GM12874 (cell line): ENCODE measurements at regions not wholly inside any gene's neighbourhood (a gene's known extent, or its start where the extent isn't known, plus 50 kb on each side); places are given as distances from the start of the nearest gene placed in this dataset.

Source experiments
- TF ChIP-seq, protein P1 (sequence below): IDR thresholded peaks from 2 replicates; pipeline ENCODE4 v1.5.1; 2011; ENCODE audit warnings: low read depth, mild to moderate bottlenecking, control low read depth, low read length, moderate library complexity; ENCODE audit not compliant: insufficient read depth

GRCh38 chr18:29821544-29821943 lies 1221.0 kb downstream of the DSC3 start:
- TF ChIP-seq, protein P1, sequence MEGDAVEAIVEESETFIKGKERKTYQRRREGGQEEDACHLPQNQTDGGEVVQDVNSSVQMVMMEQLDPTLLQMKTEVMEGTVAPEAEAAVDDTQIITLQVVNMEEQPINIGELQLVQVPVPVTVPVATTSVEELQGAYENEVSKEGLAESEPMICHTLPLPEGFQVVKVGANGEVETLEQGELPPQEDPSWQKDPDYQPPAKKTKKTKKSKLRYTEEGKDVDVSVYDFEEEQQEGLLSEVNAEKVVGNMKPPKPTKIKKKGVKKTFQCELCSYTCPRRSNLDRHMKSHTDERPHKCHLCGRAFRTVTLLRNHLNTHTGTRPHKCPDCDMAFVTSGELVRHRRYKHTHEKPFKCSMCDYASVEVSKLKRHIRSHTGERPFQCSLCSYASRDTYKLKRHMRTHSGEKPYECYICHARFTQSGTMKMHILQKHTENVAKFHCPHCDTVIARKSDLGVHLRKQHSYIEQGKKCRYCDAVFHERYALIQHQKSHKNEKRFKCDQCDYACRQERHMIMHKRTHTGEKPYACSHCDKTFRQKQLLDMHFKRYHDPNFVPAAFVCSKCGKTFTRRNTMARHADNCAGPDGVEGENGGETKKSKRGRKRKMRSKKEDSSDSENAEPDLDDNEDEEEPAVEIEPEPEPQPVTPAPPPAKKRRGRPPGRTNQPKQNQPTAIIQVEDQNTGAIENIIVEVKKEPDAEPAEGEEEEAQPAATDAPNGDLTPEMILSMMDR = no peak

- TF ChIP-seq, protein P1 = no peak
These were observed 1231.0 kb downstream of the DSC3 start for GRCh38 chr18:29811519-29811918.

DNA sequence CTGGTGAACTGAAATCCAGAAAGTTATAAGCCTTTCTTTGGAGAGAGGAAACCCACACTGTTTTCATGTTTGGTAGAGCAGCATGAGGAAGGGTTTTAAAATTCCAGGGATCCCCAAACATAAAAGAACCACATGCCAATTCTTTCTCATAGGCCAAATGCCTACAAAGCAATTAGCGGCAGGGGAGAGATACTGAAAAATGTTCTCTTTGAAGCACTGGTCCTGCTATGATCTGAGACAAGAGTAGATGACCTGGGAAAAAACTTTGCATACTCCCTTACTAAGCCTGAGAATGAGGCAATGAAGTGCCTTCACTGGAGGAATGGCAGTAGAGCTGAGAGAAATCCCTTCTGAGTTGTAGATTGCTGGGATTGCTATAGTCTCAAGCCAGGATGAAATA lies 1261.7 kb downstream of the DSC3 start:
- TF ChIP-seq, protein P1 = no peak

- TF ChIP-seq, protein P1 = no peak
These were observed 1263.4 kb downstream of the DSC3 start for GRCh38 chr18:29779096-29779495.

DNA sequence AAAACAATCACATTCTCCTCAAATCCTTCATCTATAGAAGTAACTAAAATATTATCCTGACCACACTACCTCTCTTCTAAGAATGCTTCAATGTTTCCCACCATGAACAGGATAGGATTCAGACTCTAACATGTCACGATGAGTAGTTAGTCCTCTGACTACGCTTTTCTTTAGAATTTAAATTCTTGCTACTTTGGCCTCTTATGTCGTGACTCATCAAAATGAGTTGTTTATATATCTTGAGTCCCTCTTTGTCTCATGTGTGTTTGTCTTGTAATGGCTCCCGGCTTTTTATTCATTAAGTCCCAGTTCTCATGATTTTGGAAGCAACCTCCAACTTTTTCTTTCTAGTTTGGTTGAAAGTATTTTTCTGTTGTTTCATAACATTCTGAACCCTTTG lies 1289.2 kb downstream of the DSC3 start:
- TF ChIP-seq, protein P1 = no peak

DNA sequence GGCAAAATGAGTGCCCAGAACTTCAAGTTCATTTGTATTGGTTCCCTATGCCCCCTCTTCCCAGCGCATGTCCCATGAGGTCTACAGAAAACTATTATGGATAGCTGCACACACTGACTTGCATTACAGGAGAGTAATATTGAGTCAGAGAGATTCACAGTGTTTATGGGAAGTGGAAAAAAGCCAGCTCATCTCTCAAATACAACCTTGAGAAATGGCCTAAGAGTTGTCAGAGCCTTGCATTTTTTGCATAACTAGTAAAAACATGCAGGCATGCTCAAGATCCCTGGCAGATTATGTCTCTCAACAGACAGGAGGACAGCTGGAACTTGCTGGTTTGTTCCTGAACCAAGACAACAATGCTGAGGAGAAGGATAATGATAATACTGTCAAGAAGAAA lies 1292.8 kb downstream of the DSC3 start:
- TF ChIP-seq, protein P1 = no peak

- TF ChIP-seq, protein P1 = no peak
These were observed 1301.1 kb downstream of the DSC3 start for GRCh38 chr18:29741461-29741860.

DNA sequence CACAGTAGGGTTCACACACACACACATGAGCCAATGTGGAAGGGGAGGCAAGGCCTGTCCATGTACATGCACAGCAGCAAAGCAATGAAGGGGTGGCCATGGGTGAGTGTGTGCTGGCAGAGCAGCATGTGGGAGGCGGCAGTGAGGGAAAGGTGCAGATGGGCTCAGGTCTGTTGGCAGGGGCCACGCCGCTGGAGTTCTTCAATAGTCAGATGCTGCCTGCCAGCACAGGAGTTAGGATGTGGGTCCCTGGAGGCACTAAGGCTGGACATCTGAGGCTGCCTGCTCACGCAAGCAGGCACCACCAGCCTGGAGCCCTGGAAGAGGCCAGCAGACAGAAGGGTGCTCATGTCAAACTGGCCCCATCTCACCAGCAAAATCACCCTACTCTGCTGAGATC lies 1304.9 kb downstream of the DSC3 start:
- TF ChIP-seq, protein P1 = no peak
